SK-N-SH treated with all-trans-retinoic acid at 6 μM for 48 hours (cell line): ENCODE measurements at regions not wholly inside any gene's neighbourhood (a gene's known extent, or its start where the extent isn't known, plus 50 kb on each side); places are given as distances from the start of the nearest gene placed in this dataset.

ENCODE experiments used
- ATAC-seq: fragments of 200-7000 bp; cut with Tn5 transposase; 3 replicates; pipeline ENCODE4 v1.9.1; 2020; ENCODE audit warnings: mild to moderate bottlenecking, moderate library complexity
- ARNTL ChIP-seq: fragments of 450-650 bp; formaldehyde crosslinking; IDR thresholded peaks from 2 replicates; pipeline ENCODE4 v1.5.0; 2020; ENCODE audit warnings: low read depth, mild to moderate bottlenecking, moderate library complexity, borderline replicate concordance
- BACH2 ChIP-seq: fragments of 250-450 bp; sonication (Bioruptor Pico); IDR thresholded peaks from 2 replicates; pipeline ENCODE4 v1.9.0; 2021; ENCODE audit warnings: mild to moderate bottlenecking, borderline replicate concordance
- CSDC2 ChIP-seq: fragments of 250-450 bp; sonication (Bioruptor Pico); IDR thresholded peaks from 2 replicates; pipeline ENCODE4 v1.5.0; 2020; ENCODE audit warnings: mild to moderate bottlenecking, moderate library complexity
- ESRRG ChIP-seq: fragments of 250-450 bp; sonication (Bioruptor Pico); IDR thresholded peaks from 2 replicates; pipeline ENCODE4 v1.6.1; 2021; ENCODE audit warnings: mild to moderate bottlenecking
- GLIS3 ChIP-seq: fragments of 250-450 bp; sonication (Bioruptor Pico); IDR thresholded peaks from 2 replicates; pipeline ENCODE4 v1.5.0; 2020; ENCODE audit warnings: mild to moderate bottlenecking, moderate library complexity
- ISL1 ChIP-seq: fragments of 250-450 bp; sonication (Bioruptor Pico); IDR thresholded peaks from 2 replicates; pipeline ENCODE4 v2.1.2; 2022; ENCODE audit warnings: mild to moderate bottlenecking, moderate library complexity
- OSR1 ChIP-seq: fragments of 250-450 bp; sonication (Bioruptor Pico); IDR thresholded peaks from 2 replicates; pipeline ENCODE4 v1.8.0; 2022; ENCODE audit warnings: moderate library complexity, mild to moderate bottlenecking, inconsistent platforms
- PPARA ChIP-seq: fragments of 250-450 bp; sonication (Bioruptor Pico); IDR thresholded peaks from 2 replicates; pipeline ENCODE4 v1.5.0; 2020; ENCODE audit warnings: mild to moderate bottlenecking, borderline replicate concordance
- RARB ChIP-seq: fragments of 250-450 bp; sonication (Bioruptor Pico); IDR thresholded peaks from 2 replicates; pipeline ENCODE4 v1.8.0; 2021; ENCODE audit warnings: mild to moderate bottlenecking, moderate library complexity
- SNAI2 ChIP-seq: fragments of 250-450 bp; sonication (Bioruptor Pico); IDR thresholded peaks from 2 replicates; pipeline ENCODE4 v1.5.0; 2020; ENCODE audit warnings: mild to moderate bottlenecking, moderate library complexity
- TCF4 ChIP-seq: fragments of 250-450 bp; sonication (Bioruptor Pico); IDR thresholded peaks from 2 replicates; pipeline ENCODE4 v1.8.0; 2021; ENCODE audit warnings: mild to moderate bottlenecking, moderate library complexity, borderline replicate concordance
- TOX ChIP-seq: fragments of 250-450 bp; sonication (Bioruptor Pico); IDR thresholded peaks from 2 replicates; pipeline ENCODE4 v1.8.0; 2021; ENCODE audit warnings: mild to moderate bottlenecking, moderate library complexity, borderline replicate concordance
- ZC3H10 ChIP-seq: fragments of 250-450 bp; sonication (Bioruptor Pico); IDR thresholded peaks from 2 replicates; pipeline ENCODE4 v1.5.1; 2021; ENCODE audit warnings: mild to moderate bottlenecking, moderate library complexity
- ZFP30 ChIP-seq: fragments of 450-650 bp; formaldehyde crosslinking; IDR thresholded peaks from 2 replicates; pipeline ENCODE4 v1.5.0; 2022; ENCODE audit warnings: mild to moderate bottlenecking, moderate library complexity
- ZNF70 ChIP-seq: fragments of 450-650 bp; formaldehyde crosslinking; IDR thresholded peaks from 2 replicates; pipeline ENCODE4 v1.5.0; 2020; ENCODE audit warnings: mild to moderate bottlenecking, moderate library complexity
- ZNF8 ChIP-seq: fragments of 450-650 bp; formaldehyde crosslinking; IDR thresholded peaks from 2 replicates; pipeline ENCODE4 v1.5.0; 2020; ENCODE audit warnings: mild to moderate bottlenecking, moderate library complexity
- TF ChIP-seq, protein P1 (sequence below): fragments of 250-450 bp; sonication (Bioruptor Pico); IDR thresholded peaks from 2 replicates; pipeline ENCODE4 v1.5.1; 2021; ENCODE audit warnings: mild to moderate bottlenecking, moderate library complexity
- TF ChIP-seq, protein P2 (sequence below): fragments of 250-450 bp; sonication (Bioruptor Pico); IDR thresholded peaks from 2 replicates; pipeline ENCODE4 v1.8.0; 2021; ENCODE audit warnings: low read depth, mild to moderate bottlenecking, moderate library complexity, borderline replicate concordance
- TF ChIP-seq, protein P3 (sequence below): fragments of 250-450 bp; sonication (Bioruptor Pico); IDR thresholded peaks from 2 replicates; pipeline ENCODE4 v1.5.0; 2020; ENCODE audit warnings: mild to moderate bottlenecking, moderate library complexity

DNA sequence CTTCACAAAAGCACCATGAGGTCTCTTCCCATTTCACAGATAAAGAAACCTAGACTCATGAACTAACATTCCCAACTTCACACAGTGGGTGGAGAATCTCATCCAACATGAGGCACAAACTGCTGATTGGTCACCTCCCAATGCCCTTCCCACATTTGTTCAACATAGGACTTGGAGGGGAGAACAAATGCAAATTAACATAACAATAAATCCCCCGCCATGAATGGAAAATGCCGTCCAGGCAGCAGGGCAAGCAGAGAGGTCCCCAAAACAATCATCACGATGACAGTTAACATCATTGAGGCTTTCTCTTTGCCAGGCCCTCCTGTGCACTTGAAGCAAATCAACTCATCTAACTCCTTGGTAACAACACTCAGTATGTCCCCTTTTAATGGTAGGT, 185.3 kb downstream of the TMEM132E start (continued):
- TF ChIP-seq, protein P1, sequence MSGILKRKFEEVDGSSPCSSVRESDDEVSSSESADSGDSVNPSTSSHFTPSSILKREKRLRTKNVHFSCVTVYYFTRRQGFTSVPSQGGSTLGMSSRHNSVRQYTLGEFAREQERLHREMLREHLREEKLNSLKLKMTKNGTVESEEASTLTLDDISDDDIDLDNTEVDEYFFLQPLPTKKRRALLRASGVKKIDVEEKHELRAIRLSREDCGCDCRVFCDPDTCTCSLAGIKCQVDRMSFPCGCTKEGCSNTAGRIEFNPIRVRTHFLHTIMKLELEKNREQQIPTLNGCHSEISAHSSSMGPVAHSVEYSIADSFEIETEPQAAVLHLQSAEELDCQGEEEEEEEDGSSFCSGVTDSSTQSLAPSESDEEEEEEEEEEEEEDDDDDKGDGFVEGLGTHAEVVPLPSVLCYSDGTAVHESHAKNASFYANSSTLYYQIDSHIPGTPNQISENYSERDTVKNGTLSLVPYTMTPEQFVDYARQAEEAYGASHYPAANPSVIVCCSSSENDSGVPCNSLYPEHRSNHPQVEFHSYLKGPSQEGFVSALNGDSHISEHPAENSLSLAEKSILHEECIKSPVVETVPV (CRISPR knock-in tag): no peak
- TF ChIP-seq ZNF70 (CRISPR knock-in tag) (no peak), PPARA (CRISPR knock-in tag) (no peak), ZFP30 (CRISPR knock-in tag) (no peak), BACH2 (CRISPR knock-in tag) (no peak), SNAI2 (CRISPR knock-in tag) (no peak)

DNA sequence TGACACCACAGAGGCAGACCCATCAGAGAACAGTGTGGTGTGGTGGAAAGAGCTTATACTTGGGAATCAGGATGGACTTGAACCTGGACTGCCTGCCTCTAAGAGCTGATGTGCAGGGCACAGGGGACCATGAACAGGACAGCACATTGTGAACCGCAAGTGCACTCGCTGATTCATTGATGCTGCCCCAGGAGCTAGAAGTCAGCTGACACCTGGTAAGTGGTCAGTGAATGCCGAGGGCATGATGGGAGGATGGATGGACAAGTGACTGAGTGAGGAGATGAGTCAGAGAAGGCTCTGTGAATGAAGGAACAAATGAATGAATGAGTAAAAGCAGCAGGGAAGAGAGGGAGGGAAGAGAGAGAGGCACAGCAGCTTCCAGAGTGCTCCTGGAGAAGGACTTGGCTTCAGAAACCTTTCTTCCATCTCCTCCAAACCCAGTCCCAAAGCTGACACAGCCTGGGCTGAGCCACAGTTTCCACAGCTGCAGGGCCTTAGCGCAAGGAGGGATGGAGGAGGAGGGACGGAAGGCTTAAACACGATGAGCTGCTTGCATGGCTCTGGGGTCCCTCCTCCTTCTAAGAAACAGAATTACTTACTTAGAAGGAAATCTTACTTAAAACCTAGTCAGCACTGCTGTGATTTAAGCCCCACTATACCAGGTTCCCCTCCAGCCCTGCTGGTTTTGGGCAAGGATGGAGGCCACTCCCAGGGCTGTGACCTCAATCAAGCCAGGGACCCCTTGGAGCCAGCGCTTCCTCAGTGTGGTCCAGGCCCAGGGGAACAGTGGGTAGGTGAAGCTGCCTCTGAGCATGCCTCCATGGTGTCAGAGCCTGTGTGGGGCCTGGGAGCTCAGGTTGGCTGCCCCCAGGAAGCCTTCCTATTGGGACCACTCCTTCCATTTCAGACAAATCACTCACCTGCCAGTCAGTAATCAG, 184.6 kb downstream of the TMEM132E start:
- ATAC-seq: no peak
- TF ChIP-seq TOX (CRISPR knock-in tag): no peak
- no peak for TF ChIP-seq ISL1
- no peak for TF ChIP-seq TCF4
- TF ChIP-seq ZNF8: no peak
- TF ChIP-seq RARB (CRISPR knock-in tag): no peak
- no peak for TF ChIP-seq SNAI2 (CRISPR knock-in tag)
- TF ChIP-seq OSR1 (CRISPR knock-in tag): no peak
- TF ChIP-seq CSDC2 (CRISPR knock-in tag): no peak
- TF ChIP-seq ZC3H10: no peak

DNA sequence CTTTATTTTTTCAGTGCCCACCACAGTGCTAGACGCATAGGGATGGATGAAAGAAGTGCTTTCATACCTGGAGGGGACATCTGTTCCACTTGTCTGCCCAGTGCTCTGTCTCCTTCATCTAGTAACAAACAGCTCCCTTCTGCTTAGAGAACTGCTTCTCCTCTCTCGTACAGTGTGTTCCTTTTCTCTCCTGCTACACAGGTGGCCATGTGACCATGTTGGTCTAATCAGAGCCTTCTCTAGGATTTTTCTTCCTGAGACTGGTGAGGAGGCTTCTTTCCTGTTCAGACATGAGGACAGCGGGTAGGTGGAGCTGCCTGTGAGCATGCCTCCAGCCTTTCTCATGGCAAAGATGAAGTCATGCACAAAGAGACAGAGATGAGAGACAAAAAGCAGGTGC, 182.7 kb downstream of the TMEM132E start:
- TF ChIP-seq RARB (CRISPR knock-in tag) (no peak), GLIS3 (CRISPR knock-in tag) (no peak), PPARA (CRISPR knock-in tag) (no peak), ZNF70 (CRISPR knock-in tag) (no peak), ZNF8 (no peak), ZFP30 (CRISPR knock-in tag) (no peak), ARNTL (no peak), ISL1 (no peak), OSR1 (CRISPR knock-in tag) (no peak), ESRRG (CRISPR knock-in tag) (no peak), ZC3H10 (no peak), SNAI2 (CRISPR knock-in tag) (no peak), CSDC2 (CRISPR knock-in tag) (no peak), TCF4 (no peak)
- TF ChIP-seq, protein P2, sequence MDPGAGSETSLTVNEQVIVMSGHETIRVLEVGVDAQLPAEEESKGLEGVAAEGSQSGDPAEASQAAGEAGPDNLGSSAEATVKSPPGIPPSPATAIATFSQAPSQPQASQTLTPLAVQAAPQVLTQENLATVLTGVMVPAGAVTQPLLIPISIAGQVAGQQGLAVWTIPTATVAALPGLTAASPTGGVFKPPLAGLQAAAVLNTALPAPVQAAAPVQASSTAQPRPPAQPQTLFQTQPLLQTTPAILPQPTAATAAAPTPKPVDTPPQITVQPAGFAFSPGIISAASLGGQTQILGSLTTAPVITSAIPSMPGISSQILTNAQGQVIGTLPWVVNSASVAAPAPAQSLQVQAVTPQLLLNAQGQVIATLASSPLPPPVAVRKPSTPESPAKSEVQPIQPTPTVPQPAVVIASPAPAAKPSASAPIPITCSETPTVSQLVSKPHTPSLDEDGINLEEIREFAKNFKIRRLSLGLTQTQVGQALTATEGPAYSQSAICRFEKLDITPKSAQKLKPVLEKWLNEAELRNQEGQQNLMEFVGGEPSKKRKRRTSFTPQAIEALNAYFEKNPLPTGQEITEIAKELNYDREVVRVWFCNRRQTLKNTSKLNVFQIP (CRISPR knock-in tag): no peak
- TF ChIP-seq, protein P3, sequence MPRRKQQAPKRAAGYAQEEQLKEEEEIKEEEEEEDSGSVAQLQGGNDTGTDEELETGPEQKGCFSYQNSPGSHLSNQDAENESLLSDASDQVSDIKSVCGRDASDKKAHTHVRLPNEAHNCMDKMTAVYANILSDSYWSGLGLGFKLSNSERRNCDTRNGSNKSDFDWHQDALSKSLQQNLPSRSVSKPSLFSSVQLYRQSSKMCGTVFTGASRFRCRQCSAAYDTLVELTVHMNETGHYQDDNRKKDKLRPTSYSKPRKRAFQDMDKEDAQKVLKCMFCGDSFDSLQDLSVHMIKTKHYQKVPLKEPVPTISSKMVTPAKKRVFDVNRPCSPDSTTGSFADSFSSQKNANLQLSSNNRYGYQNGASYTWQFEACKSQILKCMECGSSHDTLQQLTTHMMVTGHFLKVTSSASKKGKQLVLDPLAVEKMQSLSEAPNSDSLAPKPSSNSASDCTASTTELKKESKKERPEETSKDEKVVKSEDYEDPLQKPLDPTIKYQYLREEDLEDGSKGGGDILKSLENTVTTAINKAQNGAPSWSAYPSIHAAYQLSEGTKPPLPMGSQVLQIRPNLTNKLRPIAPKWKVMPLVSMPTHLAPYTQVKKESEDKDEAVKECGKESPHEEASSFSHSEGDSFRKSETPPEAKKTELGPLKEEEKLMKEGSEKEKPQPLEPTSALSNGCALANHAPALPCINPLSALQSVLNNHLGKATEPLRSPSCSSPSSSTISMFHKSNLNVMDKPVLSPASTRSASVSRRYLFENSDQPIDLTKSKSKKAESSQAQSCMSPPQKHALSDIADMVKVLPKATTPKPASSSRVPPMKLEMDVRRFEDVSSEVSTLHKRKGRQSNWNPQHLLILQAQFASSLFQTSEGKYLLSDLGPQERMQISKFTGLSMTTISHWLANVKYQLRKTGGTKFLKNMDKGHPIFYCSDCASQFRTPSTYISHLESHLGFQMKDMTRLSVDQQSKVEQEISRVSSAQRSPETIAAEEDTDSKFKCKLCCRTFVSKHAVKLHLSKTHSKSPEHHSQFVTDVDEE (CRISPR knock-in tag): no peak
- no peak for ATAC-seq

DNA sequence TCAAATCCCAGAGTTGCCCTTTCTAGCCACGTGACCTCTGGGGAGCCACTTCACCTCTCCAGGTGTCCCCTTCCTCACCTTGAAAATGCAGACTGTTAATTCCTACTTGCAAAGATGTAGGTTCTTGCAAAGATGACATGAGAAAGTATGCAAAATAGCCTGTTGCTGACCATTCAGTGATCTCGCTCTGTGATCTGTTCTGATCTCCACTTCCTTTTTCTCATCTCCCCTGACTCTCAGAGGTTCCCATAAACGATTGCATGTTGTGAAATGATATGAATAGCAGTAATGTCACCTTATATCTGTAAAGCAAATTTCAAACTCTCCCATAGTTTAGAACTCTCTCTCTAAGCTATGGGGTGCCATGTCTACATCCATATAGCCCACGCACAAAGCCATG, 182.3 kb downstream of the TMEM132E start:
- no peak for ATAC-seq
- TF ChIP-seq, protein P1 (CRISPR knock-in tag): no peak
- TF ChIP-seq SNAI2 (CRISPR knock-in tag) (no peak), ZNF70 (CRISPR knock-in tag) (no peak), GLIS3 (CRISPR knock-in tag) (no peak), RARB (CRISPR knock-in tag) (no peak)
- TF ChIP-seq, protein P2 (CRISPR knock-in tag): no peak
